Activated CD8-positive, alpha-beta memory T cell treated with anti-CD3 and anti-CD28 coated beads for 1 hour (primary cell): ENCODE measurements at regions not wholly inside any gene's neighbourhood (a gene's known extent, or its start where the extent isn't known, plus 50 kb on each side); places are given as distances from the start of the nearest gene placed in this dataset.

Experiments
- DNase-seq, 2 donors: peaks; one replicate each; pipeline ENCODE4 v3.0.0-alpha.2; 2020; ENCODE audit warnings: low read depth in 1 of 2; ENCODE audit errors: extremely low read depth in 1 of 2

DNA sequence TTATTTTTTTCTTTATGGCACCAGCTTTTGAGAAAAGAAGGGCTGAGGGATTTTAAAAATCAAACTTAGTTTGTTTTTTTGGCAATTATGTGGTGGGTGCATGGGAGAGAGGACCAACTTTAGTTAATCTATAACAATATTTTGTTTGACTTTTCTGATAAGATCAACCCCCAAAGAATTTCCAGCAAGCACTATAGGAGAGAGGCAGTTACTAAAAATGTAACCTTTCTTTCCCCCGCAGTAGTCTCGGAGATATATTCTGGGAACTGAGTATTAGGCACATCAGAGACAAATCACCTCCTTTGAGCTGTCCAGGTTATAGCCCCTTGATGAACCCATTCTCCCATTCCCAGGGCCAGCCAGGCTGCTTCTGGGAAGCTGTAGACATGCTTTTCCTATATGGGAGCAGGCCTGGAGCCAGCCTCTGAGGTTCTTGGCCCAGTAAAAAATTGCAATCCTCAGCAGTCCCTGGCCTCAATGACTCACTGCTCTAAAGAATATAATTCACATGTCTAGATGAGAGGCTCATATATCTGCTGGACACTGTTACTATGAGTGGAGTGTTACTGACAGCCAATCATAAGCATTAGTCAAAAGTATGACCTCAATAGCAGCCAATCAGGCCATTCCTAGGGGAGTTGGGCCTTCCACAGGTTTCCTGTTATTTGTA lies 138.3 kb upstream of the AGBL1 start:
- DNase-seq, result no peak

DNA sequence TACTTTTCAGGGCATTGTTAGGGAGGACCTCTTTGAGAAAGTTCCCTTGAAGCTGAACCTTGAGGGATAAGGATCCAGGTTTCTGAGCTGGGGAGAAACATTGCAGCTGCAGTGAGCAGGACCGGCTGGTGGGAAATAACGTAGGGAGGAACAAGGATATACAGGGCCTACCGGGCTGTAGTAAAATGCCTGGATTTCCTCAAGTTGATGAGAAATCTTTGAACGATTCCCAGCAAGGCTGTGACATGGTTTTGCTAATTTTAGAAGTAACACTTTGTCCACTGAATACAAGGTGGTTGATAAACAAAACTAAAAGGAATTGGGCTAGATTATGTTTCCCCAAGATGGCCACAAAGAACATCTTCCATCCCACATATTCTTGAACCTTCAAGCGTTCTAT lies 137.0 kb upstream of the AGBL1 start:
- DNase-seq, result no peak

DNA sequence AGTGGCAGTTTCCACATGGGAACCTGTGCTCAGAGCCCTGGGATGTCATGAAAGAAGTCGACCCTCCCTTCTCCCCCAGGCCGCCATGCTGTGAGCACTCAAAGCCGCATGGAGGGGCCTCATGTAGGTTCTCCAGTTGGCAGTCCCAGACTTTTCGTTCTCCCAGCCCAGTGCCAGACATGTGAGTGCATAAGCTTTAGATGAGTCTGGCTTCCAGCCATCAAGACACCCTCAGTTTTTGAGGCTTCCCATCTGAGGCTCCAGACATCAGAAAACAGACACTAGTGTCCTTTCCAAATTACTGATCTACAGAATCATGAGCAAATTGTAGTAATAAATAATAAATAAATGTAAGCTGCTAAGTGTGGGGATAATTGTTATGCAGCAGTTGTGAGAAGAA lies 136.5 kb upstream of the AGBL1 start:
- DNase-seq, result no peak

DNA sequence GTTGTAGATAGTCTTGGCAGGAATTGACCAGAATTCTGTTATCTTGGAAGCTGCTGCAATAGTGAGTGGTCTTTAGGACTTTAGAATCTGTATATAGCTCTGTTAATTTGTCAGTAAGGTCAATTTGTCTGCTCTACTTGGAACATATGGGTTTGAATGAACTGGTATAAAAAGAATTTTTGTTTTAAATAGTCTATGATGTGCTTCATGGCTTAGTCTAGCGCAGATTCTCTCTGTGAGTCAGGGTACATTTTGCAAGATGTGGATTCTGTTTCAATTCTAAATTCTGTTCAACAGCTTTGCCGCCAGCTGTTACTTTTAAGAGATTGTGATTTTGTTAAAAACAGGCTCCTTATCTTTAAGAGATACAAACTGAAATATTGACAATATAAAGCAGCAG lies 135.9 kb upstream of the AGBL1 start:
- DNase-seq, result no peak

DNA sequence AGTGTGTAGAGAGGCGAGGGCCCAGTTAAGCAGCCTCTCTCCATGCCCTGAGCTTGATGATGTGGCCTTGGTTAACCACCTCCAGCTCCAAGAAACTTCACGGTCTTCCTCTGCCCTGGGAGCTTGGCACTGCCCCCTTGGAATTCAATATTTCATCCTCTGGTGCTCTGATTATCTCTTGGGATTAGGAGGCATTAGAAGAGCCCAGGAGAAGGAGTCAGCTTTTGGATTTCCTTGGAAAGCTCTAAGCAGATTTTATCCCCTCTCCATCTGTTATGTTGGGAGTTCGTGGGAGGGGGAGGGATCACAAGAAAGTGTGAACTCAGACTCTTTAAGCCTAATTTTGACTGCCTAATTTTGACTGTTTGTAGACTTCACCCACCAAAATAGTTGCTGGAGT lies 132.7 kb upstream of the AGBL1 start:
- no peak for DNase-seq

DNA sequence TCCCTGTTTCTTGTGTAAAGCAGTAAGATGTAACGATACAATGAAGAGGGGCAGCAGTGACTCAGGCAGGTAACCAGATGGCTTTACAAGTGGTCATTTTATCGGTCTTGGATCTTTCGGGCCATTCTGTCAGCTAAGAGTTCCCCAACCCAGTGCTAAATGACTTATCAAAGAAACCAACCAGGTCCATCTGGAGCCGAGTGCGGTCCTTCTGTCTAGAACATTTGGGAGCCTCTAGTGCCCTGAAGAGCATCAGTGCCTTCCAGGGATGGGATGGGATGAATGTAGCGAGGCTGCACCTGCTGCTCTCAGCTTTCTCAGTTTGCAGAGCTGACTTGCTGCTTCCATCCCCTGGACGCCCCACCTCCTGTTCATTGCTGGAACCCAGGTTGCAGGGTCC lies 131.7 kb upstream of the AGBL1 start:
- DNase-seq, result no peak

DNA sequence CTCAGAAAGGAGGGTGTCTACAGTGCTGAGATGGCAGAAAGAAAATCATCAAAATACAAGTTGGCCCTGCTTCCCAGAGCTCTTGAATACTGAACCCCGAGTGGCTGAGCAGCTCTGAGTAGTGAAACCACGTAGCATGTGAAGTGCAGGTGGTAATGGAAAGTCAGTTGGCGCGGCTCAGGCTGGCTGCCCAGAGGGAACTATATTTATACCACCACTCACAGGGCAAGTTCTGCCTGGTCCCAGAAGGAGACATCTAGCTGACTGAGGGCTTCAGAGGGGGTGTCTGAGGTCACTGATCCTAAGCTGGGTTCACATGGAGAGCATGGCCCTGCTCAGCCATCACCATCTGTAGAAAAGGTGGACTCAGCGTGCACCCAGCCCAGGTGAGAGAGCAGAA lies 129.6 kb upstream of the AGBL1 start:
- no peak for DNase-seq

DNA sequence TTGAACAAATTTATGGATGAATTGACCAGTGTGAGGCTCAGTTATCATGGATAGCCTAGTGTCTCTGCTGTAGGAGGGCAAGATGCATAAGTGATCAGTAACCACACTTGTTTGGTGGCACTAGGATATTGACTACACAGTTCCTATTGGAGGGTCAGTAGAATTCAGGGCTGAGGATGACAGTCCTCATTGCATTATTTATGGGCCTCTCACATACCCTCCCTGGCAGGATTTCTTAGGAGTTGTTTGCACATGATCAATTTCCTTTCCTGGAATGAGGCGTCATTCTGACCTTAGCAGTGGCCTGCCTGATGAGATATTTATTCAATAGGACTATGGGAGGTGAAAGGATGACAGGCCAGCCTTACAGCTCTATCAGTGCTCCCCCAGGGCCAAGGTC lies 125.1 kb upstream of the AGBL1 start:
- no peak for DNase-seq

DNA sequence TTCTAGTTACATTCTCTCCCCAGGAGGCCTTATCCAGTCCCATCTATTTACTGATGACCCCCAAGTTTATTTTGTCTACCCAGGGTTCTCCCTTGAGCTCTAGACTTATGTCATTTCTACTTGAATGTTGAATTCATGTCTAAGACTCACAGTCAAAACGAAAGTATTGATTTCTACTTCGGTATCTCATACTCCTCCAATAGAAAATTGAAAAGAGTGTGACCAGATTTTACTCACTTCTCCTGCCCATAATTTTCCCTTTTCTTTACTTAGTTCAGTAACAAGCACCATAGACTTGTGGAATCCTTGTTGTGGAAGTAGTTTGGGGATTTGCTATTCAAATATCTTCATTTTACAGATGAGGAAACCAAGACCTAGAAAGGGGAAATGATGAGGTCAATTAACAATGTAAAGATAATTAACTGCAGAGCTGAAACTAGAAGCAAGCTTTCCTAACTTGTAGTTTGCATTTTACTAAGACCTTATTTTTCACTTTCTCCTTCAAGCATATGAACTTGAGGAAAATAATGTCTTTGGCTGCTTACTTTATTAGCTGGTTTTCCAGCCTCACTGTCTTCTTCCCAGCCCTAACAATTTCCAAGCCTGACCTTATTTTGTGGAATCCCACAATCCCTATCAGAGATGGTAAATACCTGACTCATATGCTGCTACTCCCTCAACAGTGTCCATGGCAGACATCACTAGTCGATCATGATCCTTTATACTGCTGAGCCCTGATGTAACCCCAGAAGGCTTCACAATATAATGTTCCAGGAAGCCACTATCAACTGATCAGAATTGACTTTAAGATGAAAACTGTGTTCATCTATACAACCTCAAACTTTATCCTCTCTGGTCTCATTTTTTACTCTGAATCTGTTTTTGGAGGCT lies 123.9 kb upstream of the AGBL1 start:
- no peak for DNase-seq

DNA sequence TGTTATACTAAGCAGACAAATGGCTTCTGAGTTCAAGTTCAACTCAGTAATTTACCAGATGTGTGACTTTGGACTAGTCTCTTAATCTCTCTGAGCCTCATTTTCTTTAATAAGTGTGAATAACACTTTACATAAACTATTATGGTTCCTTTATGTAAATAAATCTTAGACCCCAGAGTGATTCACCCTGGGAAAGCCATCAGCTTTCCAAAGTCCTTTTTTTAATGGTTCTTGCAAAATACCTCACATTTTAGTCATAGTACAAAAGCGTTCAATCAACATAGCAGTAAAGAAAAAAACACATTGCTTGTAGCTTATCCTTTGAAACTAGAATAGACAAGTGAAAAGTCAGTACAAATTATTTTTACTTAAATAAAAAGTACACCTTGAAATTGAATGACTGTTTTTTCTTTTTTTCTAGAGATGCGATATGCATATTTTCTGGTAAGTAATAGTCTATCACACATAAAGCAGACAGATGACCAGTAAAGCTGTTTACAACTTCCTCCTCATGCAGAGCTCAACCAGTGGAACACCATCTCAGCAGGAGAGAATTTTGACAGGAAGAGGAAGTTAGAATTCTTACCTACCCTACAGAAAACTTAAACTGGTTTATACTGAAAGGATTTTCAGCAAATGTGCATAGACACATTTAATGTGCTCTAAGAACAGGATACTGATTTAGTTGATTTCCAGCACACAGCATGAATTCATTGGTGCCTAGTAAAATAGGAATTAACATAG lies 123.0 kb upstream of the AGBL1 start:
- DNase-seq, result no peak

DNA sequence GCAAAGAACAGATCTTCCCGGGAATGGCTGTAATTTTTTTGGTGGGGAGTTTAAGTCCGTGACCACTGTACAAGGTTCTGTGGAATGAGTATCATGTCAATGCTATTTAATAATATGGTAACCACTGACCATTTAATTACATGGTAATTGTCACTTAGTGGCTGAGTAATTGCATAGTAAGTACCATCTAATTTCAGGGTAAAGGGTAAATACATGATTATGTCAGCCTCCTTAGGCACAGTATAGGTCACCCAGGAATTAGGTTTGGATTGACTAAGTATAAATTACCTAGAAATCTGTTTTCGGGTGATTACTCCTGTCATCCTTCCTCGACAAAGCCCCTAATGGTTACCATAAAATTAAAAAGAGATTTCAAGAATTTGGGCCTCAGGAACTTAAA lies 120.1 kb upstream of the AGBL1 start:
- no peak for DNase-seq

DNA sequence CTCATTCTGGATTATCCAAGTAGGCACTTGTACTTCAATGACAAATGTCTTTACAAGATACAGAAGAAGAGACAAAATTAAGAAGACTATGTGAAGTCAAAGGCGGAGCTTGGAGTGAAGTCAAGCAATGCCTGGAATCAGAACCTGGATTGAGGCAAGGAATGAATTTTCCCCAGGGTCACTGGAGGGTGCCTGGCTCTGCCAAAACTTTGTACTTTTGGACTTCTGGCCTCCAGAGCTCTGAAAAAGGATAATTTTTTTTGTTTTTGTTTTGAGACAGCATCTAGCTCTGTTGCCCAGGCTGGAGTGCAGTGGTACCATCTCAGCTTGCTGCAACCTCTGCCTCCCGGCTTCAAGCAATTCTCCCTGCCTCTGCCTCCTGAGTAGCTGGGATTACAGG lies 119.3 kb upstream of the AGBL1 start:
- no peak for DNase-seq

DNA sequence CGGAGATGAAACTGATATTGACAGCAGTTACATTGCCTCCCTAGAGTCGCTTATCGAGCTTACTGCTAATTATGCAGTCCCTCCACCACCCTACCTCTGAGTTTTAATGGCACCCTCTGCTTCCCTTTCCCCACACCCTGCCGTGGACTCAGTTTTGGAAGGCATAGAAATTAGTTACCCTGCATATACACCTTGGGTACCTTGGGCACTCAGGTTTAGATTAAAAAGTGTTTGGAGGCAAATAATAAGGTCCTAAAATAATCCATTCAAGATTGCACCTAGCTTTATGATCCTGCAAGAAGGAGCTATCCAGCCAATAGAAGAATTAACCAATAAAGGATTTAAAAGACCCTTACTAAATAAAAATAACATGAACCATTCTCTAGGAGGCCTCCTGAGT lies 117.8 kb upstream of the AGBL1 start:
- no peak for DNase-seq

DNA sequence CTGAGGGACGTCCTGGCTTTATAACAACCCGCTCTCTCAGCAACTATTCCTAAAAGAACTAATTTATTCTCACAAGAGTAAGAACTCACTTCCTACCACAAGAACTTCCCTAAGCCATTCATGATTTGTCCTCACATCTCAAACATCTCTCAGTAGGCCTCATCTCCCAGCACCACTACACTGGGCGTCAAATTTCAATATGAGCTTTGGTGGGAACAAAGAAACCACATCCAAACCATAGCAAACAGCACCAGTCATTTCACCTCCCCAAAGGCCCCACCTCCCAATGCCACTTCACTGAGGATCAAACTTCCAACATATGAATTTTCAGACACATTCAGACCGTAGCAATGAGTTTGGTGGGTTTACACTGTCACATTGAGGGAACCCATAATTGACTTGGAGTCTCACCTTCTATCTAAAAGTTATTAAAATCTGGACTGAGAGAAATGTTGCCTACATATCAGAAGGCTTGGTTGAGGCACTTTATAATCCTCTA lies 116.4 kb upstream of the AGBL1 start:
- DNase-seq, result no peak

DNA sequence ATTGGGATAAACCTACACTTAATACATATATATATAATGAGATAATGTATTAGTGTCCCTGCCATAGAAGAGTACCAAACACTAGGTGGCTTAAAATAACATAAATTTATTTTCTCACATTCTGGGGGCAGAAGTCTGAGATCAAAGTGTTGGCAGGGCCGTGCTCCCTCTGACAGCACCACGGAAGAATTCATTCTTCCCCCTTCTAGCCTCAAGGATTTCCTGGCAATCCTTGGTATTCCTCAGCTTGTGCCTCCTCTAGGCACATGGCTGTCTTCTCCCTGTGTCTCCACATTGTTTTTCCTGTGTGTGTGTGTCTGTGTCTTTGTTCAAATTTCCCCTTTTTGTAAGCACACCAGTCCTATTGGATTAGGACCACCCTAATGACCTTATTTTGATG lies 115.2 kb upstream of the AGBL1 start:
- DNase-seq, result no peak

DNA sequence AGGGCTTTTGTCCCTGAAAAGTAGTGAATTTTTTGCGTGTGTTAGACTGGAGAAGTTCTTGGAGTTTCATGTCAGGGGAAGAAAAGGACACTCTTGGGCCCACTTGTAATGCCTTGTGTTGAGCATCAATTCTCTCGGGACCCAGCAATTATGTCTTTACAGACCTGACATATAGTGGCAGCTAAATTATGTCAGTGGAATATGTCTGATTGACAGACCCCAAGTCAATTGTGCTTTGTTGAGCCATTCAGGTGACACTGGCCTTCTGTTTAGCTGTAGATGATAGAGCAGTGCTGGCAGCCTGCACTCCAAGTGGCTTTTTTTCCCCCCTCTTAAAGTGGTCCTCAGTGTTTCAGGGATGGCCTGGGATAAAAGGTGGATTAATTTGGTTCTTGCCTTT lies 112.1 kb upstream of the AGBL1 start:
- no peak for DNase-seq

DNA sequence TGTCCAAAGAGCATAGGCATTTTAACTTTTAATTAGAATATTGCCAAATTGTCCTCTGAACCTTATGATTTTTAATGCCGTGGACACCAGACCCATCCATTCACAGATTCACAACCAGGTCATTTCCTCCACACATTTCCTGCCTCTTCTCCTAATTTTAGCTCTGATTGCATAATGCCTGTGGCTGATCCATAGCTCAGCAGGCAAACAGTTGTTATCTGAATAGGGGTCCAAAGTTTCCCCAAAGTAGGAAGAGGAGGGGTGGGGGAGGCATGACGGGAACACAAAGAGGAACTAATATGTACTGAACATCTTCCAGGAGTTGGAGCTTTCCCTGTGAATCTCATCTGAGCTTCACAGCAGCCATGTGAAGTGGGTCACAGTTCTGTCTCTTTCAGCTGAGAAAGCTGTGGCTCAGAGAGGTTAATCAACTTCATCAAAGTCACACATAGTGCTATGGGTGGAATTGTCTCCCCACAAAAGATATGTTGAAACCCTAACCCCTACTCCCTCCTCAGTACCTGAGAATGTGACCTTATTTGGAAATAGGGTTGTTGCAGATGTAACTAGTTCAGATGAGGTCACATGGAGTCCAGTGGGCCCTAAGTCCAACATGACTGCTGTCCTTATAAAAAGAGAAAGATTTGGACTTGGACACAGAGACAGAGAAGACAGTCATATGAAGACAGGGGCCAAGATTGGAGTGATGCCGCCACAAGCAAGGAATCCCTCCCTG lies 106.7 kb upstream of the AGBL1 start:
- no peak for DNase-seq

DNA sequence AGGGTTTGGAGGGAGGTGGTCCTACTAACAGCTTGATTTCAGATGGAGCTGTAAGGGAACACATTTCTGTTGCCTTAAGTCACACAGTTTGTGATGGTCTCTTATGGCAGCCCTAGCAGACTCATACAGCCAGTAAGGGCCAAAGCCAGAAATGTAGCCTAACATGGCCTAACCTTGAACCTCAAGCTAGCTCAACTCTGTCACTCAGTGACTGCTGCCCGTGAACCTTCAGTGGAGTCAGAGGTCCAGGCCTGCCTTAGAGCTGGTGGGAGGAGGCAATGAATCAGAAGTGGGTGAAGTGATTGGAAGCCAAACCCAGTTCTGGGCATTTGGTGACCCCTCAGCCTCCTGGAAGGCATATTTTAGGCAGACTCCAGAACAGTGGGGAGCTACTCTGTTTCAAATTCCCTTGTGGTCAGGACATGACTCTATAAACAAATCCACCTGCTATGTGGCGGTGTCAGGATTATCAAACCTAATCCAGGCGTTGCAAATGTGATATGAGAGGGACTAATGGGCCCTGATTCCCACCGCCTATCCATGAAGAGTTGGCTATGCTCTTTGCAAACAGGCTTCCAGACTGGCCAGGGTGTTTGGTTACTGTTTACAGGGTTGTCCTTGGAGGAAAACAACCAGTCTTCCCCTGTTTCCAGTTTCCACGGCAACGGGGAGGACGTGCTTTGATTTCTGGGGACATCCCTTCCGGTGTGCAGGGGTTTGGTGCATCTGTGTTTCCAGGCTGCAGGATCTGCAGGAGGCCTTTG lies 105.9 kb upstream of the AGBL1 start:
- DNase-seq, result no peak

DNA sequence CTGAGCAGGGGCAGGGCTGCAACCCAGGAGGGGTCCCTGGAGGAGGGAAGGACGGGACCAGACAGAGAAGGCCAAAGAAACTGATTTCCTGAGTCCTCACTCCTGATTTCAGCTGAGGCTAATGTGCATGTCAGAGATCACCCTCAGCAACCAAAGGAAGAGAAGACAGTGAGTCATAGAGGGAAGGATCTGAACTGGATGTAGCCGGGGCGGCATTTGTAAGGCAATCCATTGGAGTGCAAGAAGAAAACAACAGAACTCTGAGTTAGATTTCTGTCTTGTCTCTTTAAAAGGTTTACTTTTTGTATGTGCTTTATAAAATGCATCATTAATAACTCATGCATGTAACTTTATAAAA lies 105.3 kb upstream of the AGBL1 start:
- DNase-seq, result no peak

DNA sequence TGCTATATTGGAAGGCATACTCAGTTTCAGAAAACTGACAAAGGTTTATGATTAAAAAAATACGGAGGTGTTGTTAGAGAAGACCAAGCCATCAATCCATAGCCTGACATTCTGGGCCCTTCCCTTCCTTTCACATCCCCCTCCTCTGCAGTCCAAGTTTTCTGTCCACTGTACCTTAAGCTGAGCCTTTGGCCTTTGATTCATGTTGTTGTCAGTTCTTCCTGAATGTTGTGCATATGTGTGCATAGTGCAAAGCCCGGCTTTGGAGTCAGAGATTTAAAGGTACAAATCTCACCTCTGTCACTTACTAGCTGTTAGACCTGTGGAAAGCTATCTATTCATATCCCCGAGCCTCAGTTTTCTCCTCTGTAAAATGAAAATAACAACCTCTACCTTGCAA lies 104.9 kb upstream of the AGBL1 start:
- no peak for DNase-seq
